ENCODE measurements at regions not wholly inside any gene's neighbourhood (a gene's known extent, or its start where the extent isn't known, plus 50 kb on each side); places are given as distances from the start of the nearest gene placed in this dataset.

DNA sequence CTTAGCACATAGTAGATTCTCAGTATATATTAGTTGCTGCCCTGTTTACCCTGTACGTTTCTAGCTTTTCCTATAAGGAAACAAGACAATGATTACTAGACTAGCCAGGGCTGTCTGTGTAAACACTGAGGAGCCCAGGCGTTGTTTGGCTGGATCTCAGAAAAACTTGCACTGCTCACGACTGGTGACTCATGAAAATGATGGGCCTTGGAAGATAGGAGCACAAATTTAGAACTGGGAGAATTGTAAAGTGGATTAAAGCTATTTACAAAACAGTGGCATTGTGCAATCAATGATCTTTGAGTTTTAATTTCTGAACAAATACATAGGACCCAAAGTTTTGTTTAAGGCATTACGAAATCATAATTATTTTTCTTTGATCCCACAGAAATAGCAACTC lies 276.9 kb downstream of the FAM76B start:
- no peak for DNase-seq (ENCODE audit: low spot score)

- no peak for DNase-seq (ENCODE audit: low spot score)
Measured at GRCh38 chr11:95512177-95512576, 277.4 kb downstream of the FAM76B start.

- no peak for DNase-seq (ENCODE audit: low spot score)
Measured at GRCh38 chr11:95508219-95508890, 277.4 kb upstream of the SESN3 start.

- DNase-seq (ENCODE audit: low spot score) = no peak
Measured at GRCh38 chr11:95507794-95508193, 276.8 kb upstream of the SESN3 start.

DNA sequence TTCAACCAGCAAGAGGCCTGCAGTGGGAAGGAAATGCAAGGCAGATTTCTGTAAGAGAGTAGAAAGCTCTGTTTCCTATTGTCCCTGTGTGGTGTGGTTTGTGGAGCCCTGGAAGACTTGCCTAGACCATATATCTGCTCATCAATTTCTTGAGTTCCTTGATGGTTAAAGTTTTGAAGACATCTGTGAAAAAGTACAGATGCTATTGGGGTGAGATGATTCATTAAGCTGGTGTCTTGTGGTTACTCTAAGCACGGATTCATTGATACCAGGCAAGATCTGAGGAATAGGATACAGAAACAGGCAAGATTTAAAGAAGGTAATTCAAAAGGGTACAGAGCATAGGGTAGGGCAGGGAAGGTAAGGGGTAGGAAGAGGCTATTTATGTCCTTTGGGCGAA lies 275.8 kb upstream of the SESN3 start:
- DNase-seq (ENCODE audit: low spot score) = no peak

DNA sequence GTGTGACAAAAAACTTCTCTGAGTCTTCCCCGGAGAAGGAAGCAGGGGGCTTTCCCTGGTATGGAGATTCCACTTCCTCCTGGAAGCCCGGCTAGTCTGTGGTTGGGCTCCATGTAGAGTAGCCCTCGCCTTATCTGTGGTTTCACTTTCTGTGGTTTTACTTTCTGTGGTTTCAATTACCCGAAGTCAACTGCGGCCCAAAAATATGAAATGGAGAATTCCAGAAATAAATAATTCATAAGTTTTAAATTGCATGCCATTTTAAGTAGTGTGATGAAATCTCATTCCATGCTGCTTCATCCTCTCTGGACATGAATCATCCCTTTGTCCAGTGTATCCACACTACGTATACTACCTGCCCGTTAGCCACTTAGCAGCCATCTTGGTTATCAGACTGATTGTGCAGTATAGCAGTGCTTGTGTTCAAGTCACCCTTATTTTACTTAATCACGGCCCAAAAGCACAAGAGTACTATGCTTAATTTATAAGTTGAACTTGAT lies 275.0 kb upstream of the SESN3 start:
- DNase-seq (ENCODE audit: low spot score) = no peak

DNA sequence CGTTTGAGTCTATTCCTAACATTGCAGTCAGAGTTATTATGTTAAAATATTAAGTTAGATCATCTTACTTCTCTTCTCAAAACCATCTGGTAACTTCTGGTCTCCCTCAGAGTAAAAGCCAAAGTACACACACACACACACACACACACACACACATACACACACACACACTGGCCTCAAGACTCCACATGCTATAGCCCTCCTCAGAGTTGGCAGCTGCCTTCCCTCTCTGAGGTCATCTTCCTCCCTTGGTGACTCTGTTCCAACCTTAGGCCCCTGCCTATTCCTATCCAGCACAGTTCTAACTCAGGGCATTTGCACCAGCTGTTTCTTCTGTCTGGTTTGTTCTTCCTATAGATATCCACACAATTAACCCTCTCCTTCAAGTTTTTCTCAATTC lies 272.0 kb upstream of the SESN3 start:
- no peak for DNase-seq (ENCODE audit: low spot score)

- no peak for DNase-seq (ENCODE audit: low spot score)
Measured at GRCh38 chr11:95502522-95502921, 271.5 kb upstream of the SESN3 start.

DNA sequence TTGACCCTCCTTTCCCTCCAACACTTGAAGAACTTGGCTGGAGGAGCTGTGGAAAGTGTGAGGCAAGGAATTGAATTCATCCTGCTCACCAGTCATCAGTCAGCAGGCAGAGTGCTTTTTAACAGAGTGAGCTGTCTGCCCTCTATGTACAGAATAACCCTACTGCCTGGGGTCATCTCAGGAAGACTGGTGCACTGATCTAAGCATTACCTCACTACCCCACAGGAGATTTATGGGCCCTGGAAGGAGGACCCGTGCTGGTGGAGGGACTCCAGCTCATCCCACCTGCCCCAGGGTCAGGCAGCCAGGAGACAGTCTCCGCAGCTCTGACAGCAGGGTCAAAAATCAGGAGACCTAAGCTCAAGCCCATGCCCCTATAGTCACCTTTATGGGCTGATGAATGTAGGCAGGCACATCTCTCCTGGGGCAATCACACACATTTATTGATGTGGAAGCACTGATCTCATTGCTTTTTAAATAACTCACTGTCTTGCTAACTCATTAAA lies 270.8 kb upstream of the SESN3 start:
- no peak for DNase-seq (ENCODE audit: low spot score)

GRCh38 chr11:95500466-95500865 lies 269.5 kb upstream of the SESN3 start:
- no peak for DNase-seq (ENCODE audit: low spot score)

DNA sequence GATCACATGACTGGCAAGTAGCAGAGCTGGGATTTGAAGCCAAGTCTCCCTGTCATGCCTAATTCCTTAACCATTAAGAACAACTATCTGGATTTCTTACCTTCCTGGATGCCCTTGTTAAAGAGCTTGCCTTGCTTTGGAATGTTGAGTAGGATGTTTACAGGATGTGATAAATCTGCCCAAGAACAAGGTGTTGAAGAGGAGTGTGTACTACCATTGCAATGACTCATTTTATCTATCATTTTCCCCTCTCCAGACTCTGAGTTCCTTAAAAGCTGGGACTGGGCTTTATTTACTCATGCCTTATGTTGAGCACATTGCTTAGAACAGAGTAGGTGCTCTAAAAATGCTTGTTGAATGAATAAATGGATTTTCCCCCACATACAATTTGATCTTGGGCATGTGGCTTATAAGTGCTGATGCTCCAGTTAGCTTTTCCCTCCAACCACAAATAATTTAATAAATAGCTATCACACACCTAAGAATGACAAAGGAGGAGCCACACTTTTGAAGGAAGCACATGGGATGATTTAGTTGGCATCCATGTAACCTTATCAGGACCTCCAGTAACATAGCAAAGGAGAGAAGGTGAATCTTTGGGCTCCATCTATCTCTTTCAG lies 268.6 kb upstream of the SESN3 start:
- DNase-seq (ENCODE audit: low spot score) = no peak

GRCh38 chr11:95498722-95499425 lies 267.9 kb upstream of the SESN3 start:
- no peak for DNase-seq (ENCODE audit: low spot score)

GRCh38 chr11:95496901-95497300 lies 265.9 kb upstream of the SESN3 start:
- no peak for DNase-seq (ENCODE audit: low spot score)

DNA sequence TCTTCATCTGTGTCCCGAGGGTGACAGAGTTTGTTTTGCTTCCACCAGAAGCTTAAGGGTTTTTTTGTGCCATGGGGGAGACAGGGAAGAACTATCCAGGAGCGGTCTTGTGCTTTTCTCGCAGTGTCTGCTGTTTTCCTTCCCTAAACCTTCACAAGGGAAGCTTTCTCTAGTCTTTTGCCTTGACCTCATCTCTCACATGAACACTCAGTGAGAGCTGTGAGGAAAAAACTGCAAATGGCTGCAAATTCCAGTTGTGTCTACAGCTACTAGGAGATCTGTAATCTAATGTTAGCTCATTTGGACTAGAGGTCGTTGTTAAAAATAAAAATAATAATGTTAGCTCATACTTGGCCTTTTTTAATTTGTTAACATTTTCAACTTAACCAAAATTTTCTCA lies 264.7 kb upstream of the SESN3 start:
- DNase-seq (ENCODE audit: low spot score) = no peak

GRCh38 chr11:95494856-95495255 lies 263.9 kb upstream of the SESN3 start:
- no peak for DNase-seq (ENCODE audit: low spot score)

- no peak for DNase-seq (ENCODE audit: low spot score)
Measured at GRCh38 chr11:95494167-95494566, 263.2 kb upstream of the SESN3 start.

- no peak for DNase-seq (ENCODE audit: low spot score)
Measured at GRCh38 chr11:95490625-95491024, 259.6 kb upstream of the SESN3 start.

GRCh38 chr11:95487938-95488337 lies 256.9 kb upstream of the SESN3 start:
- no peak for DNase-seq (ENCODE audit: low spot score)

DNA sequence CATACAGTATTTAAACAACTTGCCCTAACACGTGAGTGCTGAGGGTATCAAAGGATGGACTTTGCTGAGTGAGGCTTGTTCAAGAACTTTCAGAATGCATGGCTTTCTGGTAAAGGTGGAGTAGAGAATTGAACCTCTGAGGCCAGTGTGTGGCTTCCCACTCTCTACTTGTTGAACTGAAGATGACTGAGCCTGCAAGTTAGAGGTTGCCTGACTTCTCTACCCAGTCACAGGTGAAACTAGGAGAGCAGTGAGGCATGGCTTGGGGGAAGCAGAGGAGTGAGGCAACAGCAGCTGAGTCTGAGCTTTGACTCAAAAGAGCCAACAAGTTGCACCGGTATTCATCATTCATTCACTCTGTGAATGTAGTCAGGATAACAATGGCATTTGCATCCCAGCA lies 256.4 kb upstream of the SESN3 start:
- DNase-seq (ENCODE audit: low spot score) = no peak

DNA sequence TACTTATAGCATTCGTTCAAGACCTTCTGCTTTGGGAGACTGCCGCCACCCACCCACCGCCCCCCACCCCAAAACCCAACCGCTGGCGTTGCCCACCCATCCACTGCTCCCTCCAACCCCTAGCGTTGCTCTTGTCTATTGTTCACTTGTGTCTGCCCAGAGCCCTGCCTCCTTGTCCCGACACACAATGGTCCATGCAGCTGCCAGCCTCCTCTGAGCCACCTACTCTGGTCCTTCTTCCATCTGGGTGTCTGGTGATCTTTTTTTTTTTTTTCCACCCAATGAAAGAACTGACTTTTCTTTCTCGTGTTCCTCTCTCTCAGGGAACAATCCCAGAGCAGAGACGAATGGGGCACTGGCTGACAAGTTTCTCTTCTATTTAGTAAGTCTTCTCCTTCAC lies 256.0 kb upstream of the SESN3 start:
- no peak for DNase-seq (ENCODE audit: low spot score)

GRCh38 chr11:95486466-95486865 lies 255.5 kb upstream of the SESN3 start:
- no peak for DNase-seq (ENCODE audit: low spot score)

GRCh38 chr11:95485115-95485900 lies 254.3 kb upstream of the SESN3 start:
- DNase-seq (ENCODE audit: low spot score) = no peak

All from HuH-7.5 (cell line).